Breast epithelium (tissue), 4 donors: ENCODE measurements at regions not wholly inside any gene's neighbourhood (a gene's known extent, or its start where the extent isn't known, plus 50 kb on each side); places are given as distances from the start of the nearest gene placed in this dataset.

Source experiments
- DNase-seq, 2 donors: peaks; one replicate each; pipeline ENCODE4 v3.0.0-alpha.2; 2019; ENCODE audit warnings: low spot score in 2 of 2
- H3K27ac ChIP-seq, 2 donors: fragments of 200-600 bp; sonication (generic) in 1 of 2; one replicate each; pipeline ENCODE4 v1.5.1; 2016 to 2019; ENCODE audit warnings: mild to moderate bottlenecking in 1 of 2
- H3K27me3 ChIP-seq, 2 donors: fragments of 200-600 bp; sonication (generic) in 1 of 2; one replicate each; pipeline versions ENCODE4 v1.5.1 to v1.6.0; 2017 to 2019; ENCODE audit warnings: control low read depth in 1 of 2, mild to moderate bottlenecking in 1 of 2
- H3K36me3 ChIP-seq: fragments of 200-600 bp; one replicate; pipeline ENCODE4 v1.5.1; 2019
- H3K4me1 ChIP-seq, 2 donors: fragments of 200-600 bp; sonication (generic); one replicate each; pipeline ENCODE4 v1.5.1; 2016 to 2019; ENCODE audit warnings: control low read depth in 1 of 2
- H3K4me3 ChIP-seq, 3 donors: fragments of 200-600 bp; sonication (generic); 1 replicate in 2 of 3; 2 replicates in 1 of 3; pipeline ENCODE4 v1.5.1; 2016 to 2019; ENCODE audit warnings: mild to moderate bottlenecking in 3 of 3, moderate library complexity in 2 of 3
- H3K9me3 ChIP-seq, 2 donors: fragments of 200-600 bp; sonication (generic) in 1 of 2; one replicate each; pipeline ENCODE4 v1.5.1; 2016 to 2019; ENCODE audit warnings: control low read depth in 1 of 2
- POLR2A ChIP-seq: fragments of 450-650 bp; IDR thresholded peaks from one replicate; pipeline ENCODE4 v1.6.1; 2016; ENCODE audit warnings: antibody characterized with exemption, mild to moderate bottlenecking, moderate library complexity
- POLR2AphosphoS5 ChIP-seq, 3 donors: sonication (generic); formaldehyde crosslinking; IDR thresholded peaks; one replicate each; pipeline ENCODE4 v1.6.1; 2017; ENCODE audit warnings: antibody characterized with exemption in 3 of 3
- intact Hi-C: fragments of 100-400 bp; cut with DNase I; formaldehyde crosslinking; loops from one replicate; pipeline ENCODE4 v1.15.1; 2023; ENCODE audit warnings: low total_unique reads
- TF ChIP-seq, protein P1 (sequence below), 3 donors: fragments of 450-650 bp; IDR thresholded peaks; one replicate each; pipeline ENCODE4 v1.5.1; 2016 to 2017; ENCODE audit warnings: antibody characterized with exemption in 3 of 3, mild to moderate bottlenecking in 3 of 3, moderate library complexity in 3 of 3

DNA sequence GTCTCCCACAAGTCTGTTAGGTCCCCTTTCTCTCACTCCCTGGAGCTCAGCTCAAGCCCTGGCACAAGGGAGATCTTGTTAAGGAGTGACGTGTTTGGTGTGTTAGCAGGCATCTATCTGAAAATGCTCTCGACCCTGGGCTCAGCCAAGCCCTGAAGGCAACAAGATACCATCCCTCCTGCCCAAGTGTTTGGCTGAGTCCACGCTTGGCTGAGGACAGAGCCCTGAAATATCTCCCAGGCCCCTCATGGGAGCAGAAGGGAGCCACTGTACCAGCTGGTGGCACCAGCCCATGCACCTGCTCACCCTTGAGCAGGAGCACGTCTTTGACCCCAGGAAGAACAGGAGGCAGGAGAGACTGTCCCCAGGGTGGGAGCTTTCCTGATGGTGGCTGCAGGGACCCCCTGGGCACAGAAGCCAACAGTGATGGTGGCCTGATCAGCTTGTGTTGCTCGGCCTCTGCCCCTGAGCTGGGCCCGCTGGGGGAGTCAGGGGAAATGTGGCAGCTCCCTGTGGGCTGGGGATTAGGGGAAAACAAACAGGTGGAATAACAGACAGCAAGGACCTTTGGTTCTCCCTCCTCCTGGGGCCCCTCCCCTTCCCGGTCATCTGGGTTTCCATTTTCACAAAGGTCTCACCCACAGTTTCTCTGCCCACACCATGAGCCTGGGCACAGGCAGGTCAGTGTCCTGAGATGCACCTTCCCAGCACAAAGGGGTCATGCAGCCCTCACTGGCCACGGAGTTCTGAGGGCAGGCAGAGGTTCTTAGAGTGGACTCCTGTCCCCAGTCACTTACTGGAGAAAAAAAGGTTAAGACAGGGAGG, 91.6 kb downstream of the RHOB start:
- TF ChIP-seq, protein P1, sequence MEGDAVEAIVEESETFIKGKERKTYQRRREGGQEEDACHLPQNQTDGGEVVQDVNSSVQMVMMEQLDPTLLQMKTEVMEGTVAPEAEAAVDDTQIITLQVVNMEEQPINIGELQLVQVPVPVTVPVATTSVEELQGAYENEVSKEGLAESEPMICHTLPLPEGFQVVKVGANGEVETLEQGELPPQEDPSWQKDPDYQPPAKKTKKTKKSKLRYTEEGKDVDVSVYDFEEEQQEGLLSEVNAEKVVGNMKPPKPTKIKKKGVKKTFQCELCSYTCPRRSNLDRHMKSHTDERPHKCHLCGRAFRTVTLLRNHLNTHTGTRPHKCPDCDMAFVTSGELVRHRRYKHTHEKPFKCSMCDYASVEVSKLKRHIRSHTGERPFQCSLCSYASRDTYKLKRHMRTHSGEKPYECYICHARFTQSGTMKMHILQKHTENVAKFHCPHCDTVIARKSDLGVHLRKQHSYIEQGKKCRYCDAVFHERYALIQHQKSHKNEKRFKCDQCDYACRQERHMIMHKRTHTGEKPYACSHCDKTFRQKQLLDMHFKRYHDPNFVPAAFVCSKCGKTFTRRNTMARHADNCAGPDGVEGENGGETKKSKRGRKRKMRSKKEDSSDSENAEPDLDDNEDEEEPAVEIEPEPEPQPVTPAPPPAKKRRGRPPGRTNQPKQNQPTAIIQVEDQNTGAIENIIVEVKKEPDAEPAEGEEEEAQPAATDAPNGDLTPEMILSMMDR (IDR thresholded peaks at IDR 0.05), result no peak
- TF ChIP-seq POLR2AphosphoS5 (IDR thresholded peaks at IDR 0.05), result no peak
- H3K27ac ChIP-seq, result no peak overlapping the region
- DNase-seq, result no peak

DNA sequence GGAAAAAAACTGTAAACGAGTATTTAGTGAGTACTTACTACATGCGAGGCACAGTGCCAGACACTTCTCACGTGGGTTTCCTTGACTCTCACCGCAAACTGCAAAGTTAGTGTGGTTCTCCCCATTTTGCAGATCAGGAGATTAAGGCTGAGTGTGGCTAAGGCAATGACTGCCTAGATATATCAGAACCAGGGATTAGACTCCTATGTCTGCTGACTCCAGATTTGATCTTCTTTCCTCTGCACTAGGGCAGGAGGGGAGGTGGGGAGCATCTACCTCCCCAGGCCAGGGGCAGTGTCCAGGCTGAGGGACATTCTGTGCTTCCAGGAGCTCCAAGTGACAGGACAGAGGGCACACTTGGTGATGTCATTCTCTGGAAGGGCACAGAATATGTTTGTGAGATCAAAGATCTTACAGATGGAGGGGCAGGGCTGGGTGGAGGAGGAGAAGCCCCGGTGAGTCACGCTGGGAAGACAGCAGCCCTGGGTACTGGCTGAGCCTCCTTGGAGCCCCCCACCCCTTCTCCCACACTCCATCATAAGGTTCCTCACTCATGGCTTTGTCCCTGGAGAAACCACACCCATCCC, 92.4 kb downstream of the RHOB start:
- Histone ChIP-seq H3K4me1 (peaks cover 0 to 8% of the 10 kb centered on the region in 2 donors), H3K27ac (no peak overlapping the region)
- intact Hi-C loops, result no loop called here

More for the DNA sequence above, 91.6 kb downstream of the RHOB start:
- H3K36me3 ChIP-seq, result no peaks in the 10 kb centered on the region
- intact Hi-C loops, result no loop called here
- H3K4me3 ChIP-seq, result no peak overlapping the region
- no peaks in the 10 kb centered on the region for H3K9me3 ChIP-seq
- H3K4me1 ChIP-seq, result peaks cover 0 to 8% of the 10 kb centered on the region in 2 donors
- H3K27me3 ChIP-seq, result no peaks in the 10 kb centered on the region

DNA sequence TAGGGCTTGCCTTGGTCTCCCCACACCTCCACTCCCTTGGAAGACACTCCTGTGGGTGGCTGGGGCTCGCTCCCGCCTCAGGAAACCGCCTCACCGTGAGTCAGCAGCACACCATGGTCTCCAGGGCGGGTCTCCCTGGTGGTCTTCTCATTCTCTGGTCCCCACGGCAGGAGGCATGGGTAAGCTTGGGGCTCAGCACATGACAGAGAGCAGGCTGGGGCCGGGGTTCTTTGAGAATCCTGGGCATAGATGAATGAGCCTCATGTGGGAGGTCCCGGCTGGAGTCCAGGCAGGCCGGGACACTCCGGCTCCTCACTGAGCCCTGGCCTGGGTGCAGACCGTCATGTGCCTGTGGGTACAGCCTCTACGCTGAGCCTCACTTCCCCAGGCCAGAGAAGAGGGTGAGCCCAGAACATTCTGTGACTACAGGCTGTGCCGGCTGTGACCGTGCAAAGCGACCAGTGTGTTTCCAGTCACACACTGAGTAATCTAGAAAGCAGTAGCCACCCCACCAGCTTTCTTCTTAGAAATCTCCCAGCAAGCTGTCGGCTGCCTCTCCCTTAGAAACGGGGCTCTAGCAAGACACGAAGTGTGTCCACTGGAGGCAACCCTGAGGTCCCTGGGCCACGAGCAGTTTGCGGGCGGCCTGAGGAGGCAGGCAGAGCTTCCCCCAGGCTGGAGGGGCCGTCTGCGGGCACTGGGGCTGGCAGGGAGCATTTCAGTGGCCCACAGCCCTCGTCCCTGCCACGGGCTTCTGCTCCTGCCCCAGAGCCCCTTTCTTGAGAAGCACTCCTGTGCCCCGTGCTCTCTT, 93.1 kb downstream of the RHOB start:
- Histone ChIP-seq H3K36me3 (no peaks in the 10 kb centered on the region), H3K9me3 (no peaks in the 10 kb centered on the region), H3K27ac (no peak overlapping the region), H3K4me1 (peaks cover 0 to 8% of the 10 kb centered on the region in 2 donors), H3K4me3 (no peak overlapping the region), H3K27me3 (no peaks in the 10 kb centered on the region)
- no peak for TF ChIP-seq POLR2A
- TF ChIP-seq, protein P1 (IDR thresholded peaks at IDR 0.05), result no peak
- no peak for TF ChIP-seq POLR2AphosphoS5 (IDR thresholded peaks at IDR 0.05)
- intact Hi-C loops, result no loop called here
- no peak for DNase-seq

More for the DNA sequence above, 92.4 kb downstream of the RHOB start:
- H3K36me3 ChIP-seq, result no peaks in the 10 kb centered on the region
- H3K27me3 ChIP-seq, result no peaks in the 10 kb centered on the region
- H3K4me3 ChIP-seq, result no peak overlapping the region
- TF ChIP-seq, protein P1 (IDR thresholded peaks at IDR 0.05), result no peak
- TF ChIP-seq POLR2A (no peak), POLR2AphosphoS5 (IDR thresholded peaks at IDR 0.05) (no peak)
- no peak for DNase-seq
- no peaks in the 10 kb centered on the region for H3K9me3 ChIP-seq

DNA sequence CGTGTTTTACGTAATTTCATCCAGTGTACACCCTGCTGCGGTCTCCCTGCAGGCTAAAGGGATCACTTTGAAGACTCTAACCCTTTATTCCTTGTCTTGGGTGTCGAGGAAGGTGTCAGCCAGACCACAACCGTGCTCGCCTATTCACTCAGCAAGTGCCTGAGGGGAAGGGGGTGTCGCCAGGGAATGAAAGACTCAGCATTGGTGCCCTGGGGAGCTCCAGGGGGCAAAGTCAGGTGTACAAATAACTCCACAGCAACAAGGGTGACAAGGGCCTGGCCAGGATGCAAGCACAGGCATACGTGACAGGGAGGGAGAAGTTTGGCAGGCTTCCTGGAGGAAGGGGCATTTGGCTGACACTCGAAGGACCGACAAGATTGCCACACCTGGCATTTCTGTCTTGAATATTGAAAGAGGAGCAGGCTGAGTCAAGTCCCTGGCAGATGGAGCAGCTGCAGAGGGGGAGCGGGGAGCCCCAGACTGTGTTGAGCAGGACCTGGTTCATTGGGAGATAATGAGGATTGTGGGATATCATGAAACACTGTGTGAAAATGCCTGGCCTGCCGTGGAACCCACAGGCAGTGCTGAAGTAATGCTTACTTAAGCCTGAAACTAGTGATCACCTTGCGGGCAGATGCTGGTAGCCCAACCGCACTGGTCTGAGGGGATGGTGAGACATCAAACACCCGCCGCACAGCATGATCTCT, 93.9 kb downstream of the RHOB start:
- Histone ChIP-seq H3K4me3 (no peak overlapping the region), H3K4me1 (peaks cover 0 to 8% of the 10 kb centered on the region in 2 donors), H3K9me3 (no peaks in the 10 kb centered on the region), H3K27me3 (no peaks in the 10 kb centered on the region), H3K36me3 (no peaks in the 10 kb centered on the region), H3K27ac (no peak overlapping the region)
- no peak for DNase-seq
- TF ChIP-seq, protein P1 (IDR thresholded peaks at IDR 0.05), result no peak
- TF ChIP-seq POLR2AphosphoS5 (IDR thresholded peaks at IDR 0.05) (no peak), POLR2A (no peak)
- intact Hi-C loops, result no loop called here
